ENCODE measurements at regions not wholly inside any gene's neighbourhood (a gene's known extent, or its start where the extent isn't known, plus 50 kb on each side); places are given as distances from the start of the nearest gene placed in this dataset.

DNA sequence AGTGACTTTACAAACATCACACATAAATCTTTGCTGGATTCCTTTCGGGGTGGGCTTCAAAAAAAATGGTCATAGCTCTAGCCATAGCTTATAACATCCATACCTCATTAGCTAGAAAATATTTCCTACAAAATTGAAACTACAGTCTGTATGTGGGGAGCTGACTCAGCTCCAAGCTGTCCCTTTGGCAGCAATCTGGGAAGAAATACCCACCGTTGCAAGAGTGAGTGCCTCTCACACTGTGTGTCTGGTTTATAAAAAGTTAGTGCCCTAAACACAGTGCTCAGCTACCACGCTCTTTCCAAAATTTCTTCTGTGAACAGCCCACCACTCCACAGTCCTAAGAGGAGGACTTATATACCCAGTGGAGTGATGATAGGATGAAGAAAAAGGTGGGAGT is 170.1 kb downstream of the RBM43 start:
- no peak for TF ChIP-seq POLR2A (IDR thresholded peaks at IDR 0.05)
- TF ChIP-seq, protein P1, sequence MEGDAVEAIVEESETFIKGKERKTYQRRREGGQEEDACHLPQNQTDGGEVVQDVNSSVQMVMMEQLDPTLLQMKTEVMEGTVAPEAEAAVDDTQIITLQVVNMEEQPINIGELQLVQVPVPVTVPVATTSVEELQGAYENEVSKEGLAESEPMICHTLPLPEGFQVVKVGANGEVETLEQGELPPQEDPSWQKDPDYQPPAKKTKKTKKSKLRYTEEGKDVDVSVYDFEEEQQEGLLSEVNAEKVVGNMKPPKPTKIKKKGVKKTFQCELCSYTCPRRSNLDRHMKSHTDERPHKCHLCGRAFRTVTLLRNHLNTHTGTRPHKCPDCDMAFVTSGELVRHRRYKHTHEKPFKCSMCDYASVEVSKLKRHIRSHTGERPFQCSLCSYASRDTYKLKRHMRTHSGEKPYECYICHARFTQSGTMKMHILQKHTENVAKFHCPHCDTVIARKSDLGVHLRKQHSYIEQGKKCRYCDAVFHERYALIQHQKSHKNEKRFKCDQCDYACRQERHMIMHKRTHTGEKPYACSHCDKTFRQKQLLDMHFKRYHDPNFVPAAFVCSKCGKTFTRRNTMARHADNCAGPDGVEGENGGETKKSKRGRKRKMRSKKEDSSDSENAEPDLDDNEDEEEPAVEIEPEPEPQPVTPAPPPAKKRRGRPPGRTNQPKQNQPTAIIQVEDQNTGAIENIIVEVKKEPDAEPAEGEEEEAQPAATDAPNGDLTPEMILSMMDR (IDR thresholded peaks at IDR 0.05) = no peak
- H3K27ac ChIP-seq = no peak overlapping the region
- intact Hi-C loops (cut with DNase I; ENCODE audit: low total_unique reads) = no loop called here
- no peaks in the 10 kb centered on the region for H3K36me3 ChIP-seq
- no peaks in the 10 kb centered on the region for H3K27me3 ChIP-seq
- DNase-seq = no peak
- H3K9me3 ChIP-seq = no peaks in the 10 kb centered on the region
- no peaks in the 10 kb centered on the region for H3K4me1 ChIP-seq
- no peak overlapping the region for H3K4me3 ChIP-seq

DNA sequence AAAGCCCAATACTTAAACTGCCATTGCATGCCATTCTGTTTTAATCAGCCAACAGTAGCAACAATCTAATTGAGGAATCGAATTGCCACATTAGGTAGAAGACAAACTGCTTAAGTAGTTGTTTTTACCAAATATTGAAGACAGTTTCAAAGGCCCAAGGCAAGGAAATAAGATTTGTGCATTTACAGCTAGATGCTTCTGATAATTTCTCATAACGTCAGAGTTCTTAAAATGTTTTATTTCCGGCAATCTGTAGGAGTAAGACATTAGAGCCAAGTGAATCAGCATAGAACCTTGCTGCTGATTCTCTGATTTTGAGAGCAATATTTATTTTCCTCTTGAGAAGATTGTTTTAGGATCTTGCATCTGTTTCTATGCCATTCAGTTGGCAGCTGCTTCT is 174.3 kb downstream of the RBM43 start:
- Histone ChIP-seq H3K27ac (no peak overlapping the region), H3K4me3 (no peak overlapping the region), H3K27me3 (no peaks in the 10 kb centered on the region), H3K9me3 (no peaks in the 10 kb centered on the region), H3K36me3 (no peaks in the 10 kb centered on the region), H3K4me1 (no peaks in the 10 kb centered on the region)
- intact Hi-C loops (cut with DNase I; ENCODE audit: low total_unique reads) = no loop called here
- TF ChIP-seq, protein P1 (IDR thresholded peaks at IDR 0.05) = no peak
- no peak for TF ChIP-seq POLR2A (IDR thresholded peaks at IDR 0.05)
- no peak for DNase-seq

DNA sequence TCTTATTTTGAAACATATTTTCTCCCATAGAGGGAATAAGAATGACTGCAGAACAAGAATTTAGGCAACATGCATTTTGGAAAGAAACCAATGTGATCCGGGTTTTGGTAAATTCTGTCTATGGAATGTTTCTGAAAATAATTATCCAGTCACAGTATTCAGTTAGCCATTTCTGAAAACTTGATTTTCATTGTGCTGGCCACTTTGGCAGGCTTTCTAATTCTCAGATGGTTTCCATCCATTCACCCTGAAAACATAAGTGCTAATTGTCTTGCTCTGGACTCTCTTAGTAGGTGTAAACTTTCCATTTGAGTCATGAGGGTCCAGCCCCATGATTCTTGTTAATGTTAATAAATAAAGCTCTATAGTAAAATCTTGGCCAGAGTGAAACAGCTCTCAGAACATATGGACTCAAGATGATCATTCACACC is 176.5 kb downstream of the RBM43 start:
- no peak for TF ChIP-seq POLR2A (IDR thresholded peaks at IDR 0.05)
- TF ChIP-seq, protein P1 (IDR thresholded peaks at IDR 0.05) = no peak
- intact Hi-C loops (cut with DNase I; ENCODE audit: low total_unique reads) = no loop called here

DNA sequence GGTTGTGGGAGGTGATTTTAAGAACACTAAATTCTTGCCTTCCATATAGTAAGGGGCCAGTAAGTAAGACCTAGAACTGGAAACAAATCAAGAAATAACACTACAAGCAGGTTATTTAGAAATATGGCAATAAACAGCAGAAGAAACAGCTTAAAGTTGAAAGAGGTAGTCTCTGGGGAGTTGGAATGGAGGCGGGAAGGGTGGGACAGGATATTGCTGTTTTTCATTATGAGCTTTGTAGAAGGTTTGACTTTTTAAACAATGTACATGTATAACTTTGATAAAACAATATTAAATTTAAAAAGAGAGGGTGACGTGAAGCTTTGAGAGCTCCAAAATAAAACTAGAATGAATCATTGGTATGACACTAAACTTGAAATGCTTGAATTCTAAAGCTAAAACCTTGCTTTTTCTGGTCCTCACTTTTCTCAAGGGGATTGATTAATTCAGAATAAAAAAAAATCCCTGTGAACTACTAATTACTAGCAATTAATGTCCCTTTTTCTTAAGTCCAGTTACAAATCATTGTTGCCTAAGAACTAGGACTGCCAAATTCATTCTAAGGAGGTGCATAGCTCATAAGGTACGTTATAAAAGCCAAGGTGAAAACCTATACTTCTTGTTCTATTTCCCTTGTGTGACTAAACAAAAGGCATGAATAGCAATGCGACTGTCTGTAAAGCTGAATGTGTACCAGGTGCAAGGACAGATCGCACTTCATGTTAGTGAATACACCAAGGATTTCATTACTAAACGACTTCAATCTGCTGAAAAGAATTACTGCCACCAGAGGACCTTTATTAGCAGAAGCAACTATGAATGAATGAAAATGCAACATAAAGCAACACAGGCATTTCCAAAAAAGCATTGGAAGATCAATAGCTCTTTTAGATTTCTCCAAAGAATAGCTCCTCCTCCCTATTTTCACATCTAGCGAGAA is 177.5 kb downstream of the RBM43 start:
- H3K27ac ChIP-seq = no peak overlapping the region
- H3K27me3 ChIP-seq = no peaks in the 10 kb centered on the region
- intact Hi-C loops (cut with DNase I; ENCODE audit: low total_unique reads) = no loop called here
- H3K36me3 ChIP-seq = no peaks in the 10 kb centered on the region
- no peak for DNase-seq
- H3K4me1 ChIP-seq = no peaks in the 10 kb centered on the region
- TF ChIP-seq, protein P1 (IDR thresholded peaks at IDR 0.05) = no peak
- no peaks in the 10 kb centered on the region for H3K9me3 ChIP-seq
- no peak overlapping the region for H3K4me3 ChIP-seq

More for the DNA sequence above, 176.5 kb downstream of the RBM43 start:
- Histone ChIP-seq H3K4me3 (no peak overlapping the region), H3K4me1 (no peaks in the 10 kb centered on the region), H3K27me3 (no peaks in the 10 kb centered on the region), H3K36me3 (no peaks in the 10 kb centered on the region), H3K9me3 (no peaks in the 10 kb centered on the region), H3K27ac (no peak overlapping the region)
- DNase-seq = no peak

DNA sequence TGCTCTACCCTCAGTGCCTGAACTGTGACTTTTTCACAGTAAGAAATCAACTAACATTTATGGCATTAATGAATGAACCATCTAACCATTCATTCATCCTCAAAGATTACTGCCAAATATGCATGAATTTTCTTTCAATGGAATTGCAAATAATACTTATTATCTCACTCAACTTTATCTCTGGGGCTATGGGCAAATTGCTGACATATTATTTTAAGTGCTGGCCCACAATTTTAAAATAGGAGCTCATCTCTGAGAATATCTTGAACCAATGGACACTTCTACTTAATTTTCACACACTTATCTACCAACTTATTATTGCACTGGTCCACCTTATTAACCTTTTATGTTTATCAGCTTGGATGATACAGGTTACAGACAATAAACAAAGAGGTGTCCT is 182.8 kb downstream of the RBM43 start:
- Histone ChIP-seq H3K36me3 (no peaks in the 10 kb centered on the region), H3K27ac (no peak overlapping the region), H3K27me3 (no peaks in the 10 kb centered on the region), H3K4me3 (no peak overlapping the region), H3K4me1 (no peaks in the 10 kb centered on the region), H3K9me3 (no peaks in the 10 kb centered on the region)
- DNase-seq = no peak
- TF ChIP-seq, protein P1 (IDR thresholded peaks at IDR 0.05) = no peak
- TF ChIP-seq POLR2A (IDR thresholded peaks at IDR 0.05) = no peak
- intact Hi-C loops (cut with DNase I; ENCODE audit: low total_unique reads) = no loop called here
